ENCODE measurements at regions not wholly inside any gene's neighbourhood (a gene's known extent, or its start where the extent isn't known, plus 50 kb on each side); places are given as distances from the start of the nearest gene placed in this dataset.

- Histone ChIP-seq H3K9me3 (ENCODE audit: control insufficient read depth, insufficient read depth, low read length) (no peaks in the 10 kb centered on the region), H3K4me3 (ENCODE audit: low read length) (no peak overlapping the region), H3K27ac (ENCODE audit: low read length) (no peak overlapping the region), H3K36me3 (ENCODE audit: control insufficient read depth, insufficient read depth, low read length) (no peaks in the 10 kb centered on the region), H3K4me1 (ENCODE audit: control insufficient read depth, insufficient read depth, low read length) (peaks cover 2% of the 10 kb centered on the region; the same call in 1 of the 2 replicates), H3K27me3 (ENCODE audit: control insufficient read depth, insufficient read depth, low read length) (no peaks in the 10 kb centered on the region)
- WGBS (ENCODE audit: insufficient coverage, insufficient read length): no CpG with 5 or more reads among the region's 5 CpGs
- no peak for DNase-seq (ENCODE audit: low read depth, low spot score)
Measured at GRCh38 chr18:38557006-38557405, 991.4 kb upstream of the CELF4 start.

GRCh38 chr18:38552732-38553321, 987.2 kb upstream of the CELF4 start:
- Histone ChIP-seq H3K9me3 (ENCODE audit: control insufficient read depth, insufficient read depth, low read length) (no peaks in the 10 kb centered on the region), H3K27me3 (ENCODE audit: control insufficient read depth, insufficient read depth, low read length) (no peaks in the 10 kb centered on the region), H3K4me3 (ENCODE audit: low read length) (no peak overlapping the region), H3K27ac (ENCODE audit: low read length) (no peak overlapping the region), H3K36me3 (ENCODE audit: control insufficient read depth, insufficient read depth, low read length) (no peaks in the 10 kb centered on the region), H3K4me1 (ENCODE audit: control insufficient read depth, insufficient read depth, low read length) (peaks cover 2% of the 10 kb centered on the region; the same call in 1 of the 2 replicates)
- DNase-seq (ENCODE audit: low read depth, low spot score): no peak
- no CpG with 5 or more reads among the region's 2 CpGs for WGBS (ENCODE audit: insufficient coverage, insufficient read length)

GRCh38 chr18:38551881-38552280, 986.3 kb upstream of the CELF4 start:
- peaks cover 2% of the 10 kb centered on the region; the same call in 1 of the 2 replicates for H3K4me1 ChIP-seq (ENCODE audit: control insufficient read depth, insufficient read depth, low read length)
- no peaks in the 10 kb centered on the region for H3K27me3 ChIP-seq (ENCODE audit: control insufficient read depth, insufficient read depth, low read length)
- H3K4me3 ChIP-seq (ENCODE audit: low read length): no peak overlapping the region
- no peaks in the 10 kb centered on the region for H3K36me3 ChIP-seq (ENCODE audit: control insufficient read depth, insufficient read depth, low read length)
- no peak overlapping the region for H3K27ac ChIP-seq (ENCODE audit: low read length)
- WGBS (ENCODE audit: insufficient coverage, insufficient read length): no CpG with 5 or more reads among the region's 10 CpGs
- H3K9me3 ChIP-seq (ENCODE audit: control insufficient read depth, insufficient read depth, low read length): no peaks in the 10 kb centered on the region
- no peak for DNase-seq (ENCODE audit: low read depth, low spot score)

GRCh38 chr18:38545071-38545470, 979.5 kb upstream of the CELF4 start:
- no peaks in the 10 kb centered on the region for H3K36me3 ChIP-seq (ENCODE audit: control insufficient read depth, insufficient read depth, low read length)
- H3K27ac ChIP-seq (ENCODE audit: low read length): no peak overlapping the region
- no peaks in the 10 kb centered on the region for H3K4me1 ChIP-seq (ENCODE audit: control insufficient read depth, insufficient read depth, low read length)
- H3K4me3 ChIP-seq (ENCODE audit: low read length): no peak overlapping the region
- WGBS (ENCODE audit: insufficient coverage, insufficient read length): no CpG with 5 or more reads among the region's 1 CpG
- no peaks in the 10 kb centered on the region for H3K9me3 ChIP-seq (ENCODE audit: control insufficient read depth, insufficient read depth, low read length)
- peak; percentile 61 for DNase-seq (ENCODE audit: low read depth, low spot score)
- H3K27me3 ChIP-seq (ENCODE audit: control insufficient read depth, insufficient read depth, low read length): no peaks in the 10 kb centered on the region

GRCh38 chr18:38539856-38540255, 974.3 kb upstream of the CELF4 start:
- DNase-seq (ENCODE audit: low read depth, low spot score): no peak
- H3K9me3 ChIP-seq (ENCODE audit: control insufficient read depth, insufficient read depth, low read length): no peaks in the 10 kb centered on the region
- no peaks in the 10 kb centered on the region for H3K36me3 ChIP-seq (ENCODE audit: control insufficient read depth, insufficient read depth, low read length)
- H3K4me3 ChIP-seq (ENCODE audit: low read length): no peak overlapping the region
- H3K4me1 ChIP-seq (ENCODE audit: control insufficient read depth, insufficient read depth, low read length): no peaks in the 10 kb centered on the region
- H3K27me3 ChIP-seq (ENCODE audit: control insufficient read depth, insufficient read depth, low read length): no peaks in the 10 kb centered on the region
- no peak overlapping the region for H3K27ac ChIP-seq (ENCODE audit: low read length)

- H3K4me3 ChIP-seq (ENCODE audit: low read length): no peak overlapping the region
- H3K27me3 ChIP-seq (ENCODE audit: control insufficient read depth, insufficient read depth, low read length): no peaks in the 10 kb centered on the region
- no peak overlapping the region for H3K27ac ChIP-seq (ENCODE audit: low read length)
- DNase-seq (ENCODE audit: low read depth, low spot score): no peak
- H3K36me3 ChIP-seq (ENCODE audit: control insufficient read depth, insufficient read depth, low read length): no peaks in the 10 kb centered on the region
- H3K9me3 ChIP-seq (ENCODE audit: control insufficient read depth, insufficient read depth, low read length): no peaks in the 10 kb centered on the region
- H3K4me1 ChIP-seq (ENCODE audit: control insufficient read depth, insufficient read depth, low read length): no peaks in the 10 kb centered on the region
Measured at GRCh38 chr18:38539371-38539770, 973.8 kb upstream of the CELF4 start.

- no peak for DNase-seq (ENCODE audit: low read depth, low spot score)
- Histone ChIP-seq H3K27me3 (ENCODE audit: control insufficient read depth, insufficient read depth, low read length) (no peaks in the 10 kb centered on the region), H3K36me3 (ENCODE audit: control insufficient read depth, insufficient read depth, low read length) (no peaks in the 10 kb centered on the region), H3K9me3 (ENCODE audit: control insufficient read depth, insufficient read depth, low read length) (no peaks in the 10 kb centered on the region), H3K27ac (ENCODE audit: low read length) (no peak overlapping the region), H3K4me3 (ENCODE audit: low read length) (no peak overlapping the region), H3K4me1 (ENCODE audit: control insufficient read depth, insufficient read depth, low read length) (no peaks in the 10 kb centered on the region)
Measured at GRCh38 chr18:38534073-38534472, 968.5 kb upstream of the CELF4 start.

GRCh38 chr18:38526922-38527321, 961.3 kb upstream of the CELF4 start:
- H3K9me3 ChIP-seq (ENCODE audit: control insufficient read depth, insufficient read depth, low read length): no peaks in the 10 kb centered on the region
- no peaks in the 10 kb centered on the region for H3K4me1 ChIP-seq (ENCODE audit: control insufficient read depth, insufficient read depth, low read length)
- DNase-seq (ENCODE audit: low read depth, low spot score): no peak
- H3K4me3 ChIP-seq (ENCODE audit: low read length): no peak overlapping the region
- H3K27me3 ChIP-seq (ENCODE audit: control insufficient read depth, insufficient read depth, low read length): no peaks in the 10 kb centered on the region
- no peak overlapping the region for H3K27ac ChIP-seq (ENCODE audit: low read length)
- H3K36me3 ChIP-seq (ENCODE audit: control insufficient read depth, insufficient read depth, low read length): no peaks in the 10 kb centered on the region

- Histone ChIP-seq H3K36me3 (ENCODE audit: control insufficient read depth, insufficient read depth, low read length) (no peaks in the 10 kb centered on the region), H3K27me3 (ENCODE audit: control insufficient read depth, insufficient read depth, low read length) (no peaks in the 10 kb centered on the region), H3K4me1 (ENCODE audit: control insufficient read depth, insufficient read depth, low read length) (no peaks in the 10 kb centered on the region), H3K4me3 (ENCODE audit: low read length) (no peak overlapping the region), H3K27ac (ENCODE audit: low read length) (no peak overlapping the region), H3K9me3 (ENCODE audit: control insufficient read depth, insufficient read depth, low read length) (no peaks in the 10 kb centered on the region)
- DNase-seq (ENCODE audit: low read depth, low spot score): no peak
- no CpG with 5 or more reads among the region's 5 CpGs for WGBS (ENCODE audit: insufficient coverage, insufficient read length)
Measured at GRCh38 chr18:38525039-38525438, 959.4 kb upstream of the CELF4 start.

GRCh38 chr18:38520786-38521185, 955.2 kb upstream of the CELF4 start:
- no CpG with 5 or more reads among the region's 5 CpGs for WGBS (ENCODE audit: insufficient coverage, insufficient read length)
- no peak overlapping the region for H3K4me3 ChIP-seq (ENCODE audit: low read length)
- DNase-seq (ENCODE audit: low read depth, low spot score): no peak

GRCh38 chr18:38502539-38502938, 936.9 kb upstream of the CELF4 start:
- Histone ChIP-seq H3K9me3 (ENCODE audit: control insufficient read depth, insufficient read depth, low read length) (no peaks in the 10 kb centered on the region), H3K4me1 (ENCODE audit: control insufficient read depth, insufficient read depth, low read length) (no peaks in the 10 kb centered on the region), H3K27me3 (ENCODE audit: control insufficient read depth, insufficient read depth, low read length) (no peaks in the 10 kb centered on the region), H3K27ac (ENCODE audit: low read length) (no peak overlapping the region), H3K36me3 (ENCODE audit: control insufficient read depth, insufficient read depth, low read length) (no peaks in the 10 kb centered on the region), H3K4me3 (ENCODE audit: low read length) (no peak overlapping the region)
- WGBS (ENCODE audit: insufficient coverage, insufficient read length): no CpG with 5 or more reads among the region's 1 CpG
- DNase-seq (ENCODE audit: low read depth, low spot score): no peak

More at GRCh38 chr18:38520786-38521185, 955.2 kb upstream of the CELF4 start:
- no peaks in the 10 kb centered on the region for H3K27me3 ChIP-seq (ENCODE audit: control insufficient read depth, insufficient read depth, low read length)
- no peaks in the 10 kb centered on the region for H3K36me3 ChIP-seq (ENCODE audit: control insufficient read depth, insufficient read depth, low read length)
- H3K27ac ChIP-seq (ENCODE audit: low read length): no peak overlapping the region
- no peaks in the 10 kb centered on the region for H3K4me1 ChIP-seq (ENCODE audit: control insufficient read depth, insufficient read depth, low read length)
- no peaks in the 10 kb centered on the region for H3K9me3 ChIP-seq (ENCODE audit: control insufficient read depth, insufficient read depth, low read length)
